ENCODE measurements at regions not wholly inside any gene's neighbourhood (a gene's known extent, or its start where the extent isn't known, plus 50 kb on each side); places are given as distances from the start of the nearest gene placed in this dataset.
"Not testable (repeated sequence)": the region's sequence is repeated elsewhere in the genome, so short reads cannot be mapped to it uniquely, and the experiment has no call there.

DNA sequence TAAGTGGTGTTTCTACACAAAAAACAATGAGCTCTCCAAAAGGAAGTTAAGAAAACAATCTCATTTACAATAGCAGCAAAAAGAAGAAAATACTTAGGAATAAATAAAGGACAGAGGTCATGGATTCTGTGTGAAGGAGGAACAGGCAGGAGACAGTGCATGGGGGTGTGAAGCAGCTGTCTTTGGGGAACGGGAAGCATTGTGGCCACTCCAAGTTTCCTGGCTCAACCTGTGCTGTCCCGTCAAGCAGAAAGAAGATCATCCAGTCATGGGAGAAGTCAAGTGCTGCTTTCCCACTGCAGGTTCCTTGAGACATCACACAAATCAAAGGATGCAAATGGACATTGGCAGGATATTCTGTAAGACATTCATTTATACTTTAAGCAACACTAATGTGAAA, 66.1 kb upstream of the MAML3 start:
- DNase-seq (ENCODE audit: low spot score) = no peak
- no peak for ATAC-seq (ENCODE audit: low FRiP score)
- TF ChIP-seq, protein P1, sequence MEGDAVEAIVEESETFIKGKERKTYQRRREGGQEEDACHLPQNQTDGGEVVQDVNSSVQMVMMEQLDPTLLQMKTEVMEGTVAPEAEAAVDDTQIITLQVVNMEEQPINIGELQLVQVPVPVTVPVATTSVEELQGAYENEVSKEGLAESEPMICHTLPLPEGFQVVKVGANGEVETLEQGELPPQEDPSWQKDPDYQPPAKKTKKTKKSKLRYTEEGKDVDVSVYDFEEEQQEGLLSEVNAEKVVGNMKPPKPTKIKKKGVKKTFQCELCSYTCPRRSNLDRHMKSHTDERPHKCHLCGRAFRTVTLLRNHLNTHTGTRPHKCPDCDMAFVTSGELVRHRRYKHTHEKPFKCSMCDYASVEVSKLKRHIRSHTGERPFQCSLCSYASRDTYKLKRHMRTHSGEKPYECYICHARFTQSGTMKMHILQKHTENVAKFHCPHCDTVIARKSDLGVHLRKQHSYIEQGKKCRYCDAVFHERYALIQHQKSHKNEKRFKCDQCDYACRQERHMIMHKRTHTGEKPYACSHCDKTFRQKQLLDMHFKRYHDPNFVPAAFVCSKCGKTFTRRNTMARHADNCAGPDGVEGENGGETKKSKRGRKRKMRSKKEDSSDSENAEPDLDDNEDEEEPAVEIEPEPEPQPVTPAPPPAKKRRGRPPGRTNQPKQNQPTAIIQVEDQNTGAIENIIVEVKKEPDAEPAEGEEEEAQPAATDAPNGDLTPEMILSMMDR (IDR thresholded peaks at IDR 0.05) = no peak

DNA sequence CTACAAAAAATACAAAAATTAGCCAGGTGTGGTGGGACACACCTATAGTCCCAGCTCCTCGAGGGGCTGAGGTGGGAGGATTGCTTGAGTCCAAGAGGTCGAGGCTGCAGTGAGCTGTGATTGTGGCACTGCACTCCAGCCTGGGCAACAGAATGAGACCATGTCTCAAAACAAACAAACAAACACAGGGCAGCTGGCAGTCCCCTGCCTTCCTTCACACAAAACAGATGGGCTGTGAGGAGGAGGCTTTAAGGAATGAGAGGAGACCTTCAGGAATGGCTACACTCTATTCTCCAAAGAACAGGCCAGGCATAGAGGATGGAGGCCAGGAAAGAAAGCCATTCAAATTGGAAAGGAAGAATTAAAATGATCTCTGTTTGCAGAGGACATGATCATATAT, 65.6 kb upstream of the MAML3 start:
- ATAC-seq (ENCODE audit: low FRiP score) = no peak
- TF ChIP-seq, protein P1 (IDR thresholded peaks at IDR 0.05) = no peak
- DNase-seq (ENCODE audit: low spot score) = no peak

- not testable (repeated sequence) for ATAC-seq (ENCODE audit: low FRiP score)
These were observed 65.1 kb upstream of the MAML3 start for GRCh38 chr4:140219070-140219469.

GRCh38 chr4:140213749-140214148, 59.8 kb upstream of the MAML3 start:
- DNase-seq (ENCODE audit: low spot score) (no peak), ATAC-seq (ENCODE audit: low FRiP score) (no peak)
- TF ChIP-seq, protein P1 (IDR thresholded peaks at IDR 0.05) = no peak

More at GRCh38 chr4:140219070-140219469, 65.1 kb upstream of the MAML3 start:
- not testable (repeated sequence) for DNase-seq (ENCODE audit: low spot score)

GRCh38 chr4:140213116-140213515, 59.1 kb upstream of the MAML3 start:
- DNase-seq (ENCODE audit: low spot score) (no peak), ATAC-seq (ENCODE audit: low FRiP score) (no peak)
- TF ChIP-seq, protein P1 (IDR thresholded peaks at IDR 0.05) = no peak

DNA sequence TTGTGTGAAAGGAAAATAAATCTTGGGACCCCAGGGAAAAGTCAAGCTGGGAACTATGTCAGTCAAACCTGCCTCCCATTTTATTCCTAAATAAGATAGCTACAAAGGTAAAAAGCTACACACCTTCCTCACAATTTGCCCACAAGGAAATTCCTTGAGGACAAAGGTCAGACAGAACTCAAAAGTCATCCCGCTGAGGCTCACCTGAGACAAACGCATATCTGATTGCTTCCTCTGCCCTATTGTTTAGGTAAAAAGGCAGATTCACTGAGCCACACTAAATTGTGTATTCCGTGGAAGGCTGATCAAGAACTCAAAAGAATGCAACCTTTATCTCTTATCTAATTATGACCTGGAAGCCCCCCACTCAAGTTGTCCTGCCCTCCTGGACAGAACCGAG, 58.7 kb upstream of the MAML3 start:
- DNase-seq (ENCODE audit: low spot score) (no peak), ATAC-seq (ENCODE audit: low FRiP score) (no peak)
- TF ChIP-seq, protein P1 (IDR thresholded peaks at IDR 0.05) = no peak

- TF ChIP-seq, protein P1 (IDR thresholded peaks at IDR 0.05) = no peak
- no peak for ATAC-seq (ENCODE audit: low FRiP score)
- DNase-seq (ENCODE audit: low spot score) = no peak
These were observed 58.2 kb upstream of the MAML3 start for GRCh38 chr4:140212194-140212593.

GRCh38 chr4:140211693-140212092, 57.7 kb upstream of the MAML3 start:
- ATAC-seq (ENCODE audit: low FRiP score) (no peak), DNase-seq (ENCODE audit: low spot score) (no peak)
- TF ChIP-seq, protein P1 (IDR thresholded peaks at IDR 0.05) = no peak

Measured in omental fat pad (tissue), 3 donors.